ENCODE measurements at regions not wholly inside any gene's neighbourhood (a gene's known extent, or its start where the extent isn't known, plus 50 kb on each side); places are given as distances from the start of the nearest gene placed in this dataset.

DNA sequence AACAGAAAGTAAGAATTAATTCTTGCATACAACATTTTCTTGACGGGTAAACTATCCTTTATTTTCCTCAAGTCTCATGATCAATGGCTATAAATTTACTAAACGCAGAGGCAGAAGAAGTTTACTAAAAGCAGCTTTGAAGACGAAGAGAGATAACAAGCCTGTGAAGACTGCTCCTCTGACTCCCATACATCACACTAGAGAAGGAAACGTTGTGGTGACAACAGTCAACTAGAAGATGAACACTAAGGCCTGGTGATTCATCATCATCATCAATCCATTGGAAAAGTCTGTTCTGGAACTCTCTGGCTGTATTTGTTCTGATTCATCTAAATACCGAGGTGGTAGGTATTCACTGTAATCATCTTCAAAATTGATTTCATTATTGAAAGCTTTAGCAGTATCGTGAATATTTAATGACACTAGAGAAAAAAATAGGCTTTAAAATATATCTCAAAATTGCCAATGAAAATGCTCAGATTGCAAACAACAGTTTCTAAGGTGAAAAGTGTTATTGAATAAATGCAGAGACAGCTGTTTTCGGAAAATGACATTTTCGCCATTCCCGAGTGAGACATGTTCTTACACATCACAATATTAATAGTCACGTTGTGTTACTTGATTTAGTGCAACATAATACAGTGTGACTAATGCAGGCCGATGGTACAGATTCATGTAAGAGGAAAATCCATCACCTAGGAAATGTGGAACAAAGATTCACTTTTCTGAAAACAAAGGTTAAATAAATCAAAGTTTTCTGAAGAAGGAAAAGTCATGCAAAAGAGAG lies 260.5 kb downstream of the C12orf50 start:
- TF ChIP-seq EZH2 (IDR thresholded peaks at IDR 0.05; ENCODE audit: insufficient read depth, poor library complexity, severe bottlenecking) (no peak), EZH2phosphoT487 (IDR thresholded peaks at IDR 0.05; ENCODE audit: insufficient read depth, low read depth) (no peak)
